GM12865 (cell line): ENCODE measurements at regions not wholly inside any gene's neighbourhood (a gene's known extent, or its start where the extent isn't known, plus 50 kb on each side); places are given as distances from the start of the nearest gene placed in this dataset.

Source experiments
- DNase-seq: peaks from one replicate; pipeline ENCODE4 v3.0.0; 2010; ENCODE audit warnings: low read depth
- H3K4me3 ChIP-seq: 2 replicates; pipeline ENCODE4 v1.5.1; 2011; ENCODE audit warnings: mild to moderate bottlenecking, low read depth, low read length, control low read depth
- CTCF ChIP-seq: IDR thresholded peaks from 2 replicates; pipeline ENCODE4 v1.5.1; 2011; ENCODE audit warnings: low read length, control low read depth, low read depth, inconsistent platforms; ENCODE audit not compliant: insufficient read depth; ENCODE audit errors: missing control alignments

GRCh38 chr2:160672211-160672610, 178.6 kb upstream of the RBMS1 start:
- no peak for DNase-seq
- no peak for TF ChIP-seq CTCF
- H3K4me3 ChIP-seq: no peak overlapping the region

- H3K4me3 ChIP-seq: no peak overlapping the region
- TF ChIP-seq CTCF: no peak
- DNase-seq: no peak
Measured at GRCh38 chr2:160674146-160674750, 180.6 kb upstream of the RBMS1 start.

- H3K4me3 ChIP-seq: no peak overlapping the region
- DNase-seq: no peak
- TF ChIP-seq CTCF: no peak
Measured at GRCh38 chr2:160679686-160680085, 186.1 kb upstream of the RBMS1 start.

- no peak overlapping the region for H3K4me3 ChIP-seq
- TF ChIP-seq CTCF: no peak
- no peak for DNase-seq
Measured at GRCh38 chr2:160680294-160680693, 186.7 kb upstream of the RBMS1 start.

- DNase-seq: no peak
- no peak for TF ChIP-seq CTCF
- no peak overlapping the region for H3K4me3 ChIP-seq
Measured at GRCh38 chr2:160680974-160681373, 187.4 kb upstream of the RBMS1 start.

GRCh38 chr2:160683206-160683605, 189.6 kb upstream of the RBMS1 start:
- no peak overlapping the region for H3K4me3 ChIP-seq
- TF ChIP-seq CTCF: no peak
- DNase-seq: no peak

GRCh38 chr2:160687629-160688028, 194.0 kb upstream of the RBMS1 start:
- no peak overlapping the region for H3K4me3 ChIP-seq
- DNase-seq: no peak

More at GRCh38 chr2:160687629-160688028, 194.0 kb upstream of the RBMS1 start:
- TF ChIP-seq CTCF: no peak
